Glutamatergic neuron (in vitro differentiated cells): ENCODE measurements at regions not wholly inside any gene's neighbourhood (a gene's known extent, or its start where the extent isn't known, plus 50 kb on each side); places are given as distances from the start of the nearest gene placed in this dataset.
A peak's percentile ranks its signal among the peaks of the same experiment; 100 is the strongest.

ENCODE experiments used
- DNase-seq: peaks from one replicate; pipeline ENCODE4 v3.0.0; 2022
- H3K27ac Mint-ChIP-seq: one replicate; pipeline ENCODE4 v1.8.0; 2020; ENCODE audit warnings: mild to moderate bottlenecking, mixed read lengths, inconsistent platforms; ENCODE audit not compliant: unreplicated experiment
- H3K27me3 Mint-ChIP-seq: one replicate; pipeline ENCODE4 v1.8.0; 2020; ENCODE audit warnings: mild to moderate bottlenecking, moderate library complexity, mixed read lengths, inconsistent platforms; ENCODE audit not compliant: unreplicated experiment
- H3K36me3 Mint-ChIP-seq: one replicate; pipeline ENCODE4 v1.8.0; 2020; ENCODE audit warnings: mild to moderate bottlenecking, mixed read lengths, inconsistent platforms; ENCODE audit not compliant: unreplicated experiment
- H3K4me1 Mint-ChIP-seq: one replicate; pipeline ENCODE4 v1.8.0; 2020; ENCODE audit warnings: mild to moderate bottlenecking, low read depth, mixed read lengths, inconsistent platforms; ENCODE audit not compliant: unreplicated experiment
- H3K4me3 Mint-ChIP-seq: one replicate; pipeline ENCODE4 v1.8.0; 2020; ENCODE audit warnings: mild to moderate bottlenecking, mixed read lengths, inconsistent platforms; ENCODE audit not compliant: unreplicated experiment
- H3K9me3 Mint-ChIP-seq: one replicate; pipeline ENCODE4 v1.8.0; 2020; ENCODE audit warnings: mild to moderate bottlenecking, moderate library complexity, mixed read lengths, inconsistent platforms; ENCODE audit not compliant: unreplicated experiment
- TF ChIP-seq, protein P1 (sequence below): fragments of 200-600 bp; sonication (generic); IDR thresholded peaks from one replicate; pipeline ENCODE4 v1.5.0; 2021; ENCODE audit not compliant: partially characterized antibody, unreplicated experiment

DNA sequence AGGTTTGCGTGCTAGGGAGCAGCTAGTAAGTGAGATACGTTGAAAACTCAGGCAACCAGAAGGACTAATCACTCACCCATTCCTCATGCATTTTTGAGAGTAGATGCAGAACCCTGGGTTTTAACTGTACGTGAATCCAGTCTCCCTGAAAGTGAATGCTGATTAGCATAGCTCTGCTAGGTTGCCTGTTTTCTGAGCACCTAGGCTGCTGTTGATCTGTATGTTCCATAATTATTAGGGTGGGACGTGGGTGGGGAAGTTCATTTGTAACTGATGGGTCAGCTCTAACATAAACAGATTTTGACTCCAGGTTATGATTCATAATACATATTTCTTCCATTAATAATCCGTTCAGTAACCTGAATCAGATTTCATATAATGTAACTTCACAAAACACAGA, 379.0 kb upstream of the FANCL start:
- H3K36me3 Mint-ChIP-seq, result no peaks in the 10 kb centered on the region
- H3K4me1 Mint-ChIP-seq, result peaks cover 2% of the 10 kb centered on the region
- no peak for DNase-seq
- H3K9me3 Mint-ChIP-seq, result no peaks in the 10 kb centered on the region
- no peak overlapping the region for H3K4me3 Mint-ChIP-seq
- peaks cover 2% of the 10 kb centered on the region for H3K27me3 Mint-ChIP-seq
- TF ChIP-seq, protein P1, sequence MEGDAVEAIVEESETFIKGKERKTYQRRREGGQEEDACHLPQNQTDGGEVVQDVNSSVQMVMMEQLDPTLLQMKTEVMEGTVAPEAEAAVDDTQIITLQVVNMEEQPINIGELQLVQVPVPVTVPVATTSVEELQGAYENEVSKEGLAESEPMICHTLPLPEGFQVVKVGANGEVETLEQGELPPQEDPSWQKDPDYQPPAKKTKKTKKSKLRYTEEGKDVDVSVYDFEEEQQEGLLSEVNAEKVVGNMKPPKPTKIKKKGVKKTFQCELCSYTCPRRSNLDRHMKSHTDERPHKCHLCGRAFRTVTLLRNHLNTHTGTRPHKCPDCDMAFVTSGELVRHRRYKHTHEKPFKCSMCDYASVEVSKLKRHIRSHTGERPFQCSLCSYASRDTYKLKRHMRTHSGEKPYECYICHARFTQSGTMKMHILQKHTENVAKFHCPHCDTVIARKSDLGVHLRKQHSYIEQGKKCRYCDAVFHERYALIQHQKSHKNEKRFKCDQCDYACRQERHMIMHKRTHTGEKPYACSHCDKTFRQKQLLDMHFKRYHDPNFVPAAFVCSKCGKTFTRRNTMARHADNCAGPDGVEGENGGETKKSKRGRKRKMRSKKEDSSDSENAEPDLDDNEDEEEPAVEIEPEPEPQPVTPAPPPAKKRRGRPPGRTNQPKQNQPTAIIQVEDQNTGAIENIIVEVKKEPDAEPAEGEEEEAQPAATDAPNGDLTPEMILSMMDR, result no peak
- H3K27ac Mint-ChIP-seq, result no peak overlapping the region

DNA sequence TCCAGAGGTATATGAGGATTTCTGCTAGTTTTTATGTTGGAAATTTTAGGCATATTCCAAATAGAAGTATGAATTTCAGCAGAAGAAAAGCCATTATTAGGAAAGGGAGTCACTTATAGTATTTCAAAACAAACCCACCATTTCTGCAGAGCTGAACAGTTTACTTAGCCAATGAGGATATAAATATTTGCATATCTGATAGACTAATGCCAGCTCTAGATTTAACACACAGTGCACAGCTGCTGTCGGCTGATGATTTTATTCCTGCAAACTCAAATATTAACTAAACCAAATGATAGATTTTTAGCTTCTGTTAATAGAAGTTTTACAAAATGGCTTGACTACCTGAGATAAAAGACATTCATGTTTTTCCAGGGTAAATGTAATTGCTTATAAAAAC, 375.8 kb upstream of the FANCL start:
- Mint-ChIP-seq H3K4me1 (peaks cover 2% of the 10 kb centered on the region), H3K9me3 (no peaks in the 10 kb centered on the region), H3K27me3 (peaks cover 2% of the 10 kb centered on the region), H3K4me3 (no peak overlapping the region), H3K36me3 (no peaks in the 10 kb centered on the region), H3K27ac (no peak overlapping the region)
- no peak for DNase-seq
- TF ChIP-seq, protein P1, result no peak

DNA sequence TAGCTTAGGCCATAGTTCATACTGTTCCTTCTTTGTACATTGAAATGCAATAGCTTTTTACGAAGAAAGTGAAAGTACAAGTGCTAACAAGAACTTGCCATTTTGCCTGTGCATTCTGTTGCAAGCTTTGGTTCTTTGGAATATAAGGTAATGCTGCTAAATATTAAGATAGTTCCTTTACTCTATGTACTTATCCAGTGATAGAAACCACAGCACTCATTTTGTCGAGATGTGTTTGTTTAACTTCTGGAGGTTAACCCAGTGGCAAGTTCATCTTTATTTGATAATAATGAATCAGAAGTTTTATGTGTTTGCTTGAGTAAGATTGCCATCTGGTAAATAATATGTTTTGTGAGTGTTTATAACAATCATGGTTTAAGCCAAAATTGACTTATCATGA, 373.1 kb upstream of the FANCL start:
- Mint-ChIP-seq H3K27me3 (peaks cover 2% of the 10 kb centered on the region), H3K36me3 (no peaks in the 10 kb centered on the region), H3K9me3 (no peaks in the 10 kb centered on the region), H3K4me3 (no peak overlapping the region), H3K4me1 (peaks cover 5% of the 10 kb centered on the region), H3K27ac (no peak overlapping the region)
- TF ChIP-seq, protein P1, result no peak
- no peak for DNase-seq

DNA sequence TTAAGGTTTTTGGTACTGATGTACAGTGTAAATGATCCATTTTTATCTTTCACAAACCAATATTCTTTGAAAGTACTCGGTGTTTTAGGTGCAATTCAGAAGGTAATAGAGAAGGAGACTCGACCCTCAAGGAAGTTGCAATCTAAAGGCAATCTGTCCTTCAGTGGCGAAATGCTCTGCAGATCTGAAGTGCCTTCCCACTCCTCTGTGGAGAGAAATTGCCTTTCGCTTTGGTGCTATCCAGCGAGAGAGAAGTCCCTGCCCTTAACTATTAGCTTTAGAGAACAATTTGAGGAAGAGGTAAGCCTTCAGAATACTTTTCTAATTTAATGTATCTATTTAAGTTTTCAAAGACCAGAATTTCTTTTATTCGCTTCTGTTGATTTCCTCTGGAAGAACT, 371.8 kb upstream of the FANCL start:
- no peak overlapping the region for H3K27ac Mint-ChIP-seq
- H3K4me1 Mint-ChIP-seq, result peaks cover 16% of the 10 kb centered on the region
- H3K36me3 Mint-ChIP-seq, result no peaks in the 10 kb centered on the region
- no peaks in the 10 kb centered on the region for H3K9me3 Mint-ChIP-seq
- H3K27me3 Mint-ChIP-seq, result peaks cover 2% of the 10 kb centered on the region
- TF ChIP-seq, protein P1, result no peak
- no peak for DNase-seq
- no peak overlapping the region for H3K4me3 Mint-ChIP-seq

DNA sequence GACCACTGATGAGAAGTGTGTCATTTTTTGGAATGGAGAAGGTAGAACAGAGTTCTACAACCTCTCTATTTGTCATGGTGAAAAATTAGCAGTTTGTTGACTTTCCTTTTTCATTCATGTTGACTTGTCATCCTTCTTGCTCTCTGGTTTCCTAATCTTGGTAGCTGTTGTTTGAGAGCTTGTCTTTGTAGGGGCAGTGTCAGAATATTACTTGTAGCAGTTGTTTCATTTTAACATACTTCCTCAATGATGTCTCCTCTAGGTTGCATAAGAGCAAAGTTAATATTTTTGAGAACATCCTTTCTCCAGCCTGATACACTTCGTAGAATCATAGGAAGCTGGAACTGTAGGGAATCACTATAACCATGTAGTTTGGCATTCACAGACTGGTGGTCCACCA, 368.2 kb upstream of the FANCL start:
- TF ChIP-seq, protein P1, result no peak
- Mint-ChIP-seq H3K4me1 (peaks cover 26% of the 10 kb centered on the region), H3K27ac (peak overlapping the region; percentile 4), H3K27me3 (no peaks in the 10 kb centered on the region), H3K36me3 (no peaks in the 10 kb centered on the region), H3K4me3 (no peak overlapping the region), H3K9me3 (peaks cover 2% of the 10 kb centered on the region)
- DNase-seq, result no peak
